WI38 (cell line): ENCODE measurements at regions not wholly inside any gene's neighbourhood (a gene's known extent, or its start where the extent isn't known, plus 50 kb on each side); places are given as distances from the start of the nearest gene placed in this dataset.
"Not testable (repeated sequence)": the region's sequence is repeated elsewhere in the genome, so short reads cannot be mapped to it uniquely, and the experiment has no call there.

Source experiments
- H3K4me3 ChIP-seq: 2 replicates; pipeline ENCODE4 v1.5.1; 2011; ENCODE audit warnings: low read depth, mild to moderate bottlenecking, control low read depth, low read length
- TF ChIP-seq, protein P1 (sequence below): IDR thresholded peaks from 2 replicates; pipeline ENCODE4 v1.5.1; 2012; ENCODE audit warnings: low read depth, mild to moderate bottlenecking, control low read depth, low read length

GRCh38 chr1:229164836-229165735 lies 105.8 kb upstream of the RAB4A start:
- H3K4me3 ChIP-seq: no peak overlapping the region
- TF ChIP-seq, protein P1, sequence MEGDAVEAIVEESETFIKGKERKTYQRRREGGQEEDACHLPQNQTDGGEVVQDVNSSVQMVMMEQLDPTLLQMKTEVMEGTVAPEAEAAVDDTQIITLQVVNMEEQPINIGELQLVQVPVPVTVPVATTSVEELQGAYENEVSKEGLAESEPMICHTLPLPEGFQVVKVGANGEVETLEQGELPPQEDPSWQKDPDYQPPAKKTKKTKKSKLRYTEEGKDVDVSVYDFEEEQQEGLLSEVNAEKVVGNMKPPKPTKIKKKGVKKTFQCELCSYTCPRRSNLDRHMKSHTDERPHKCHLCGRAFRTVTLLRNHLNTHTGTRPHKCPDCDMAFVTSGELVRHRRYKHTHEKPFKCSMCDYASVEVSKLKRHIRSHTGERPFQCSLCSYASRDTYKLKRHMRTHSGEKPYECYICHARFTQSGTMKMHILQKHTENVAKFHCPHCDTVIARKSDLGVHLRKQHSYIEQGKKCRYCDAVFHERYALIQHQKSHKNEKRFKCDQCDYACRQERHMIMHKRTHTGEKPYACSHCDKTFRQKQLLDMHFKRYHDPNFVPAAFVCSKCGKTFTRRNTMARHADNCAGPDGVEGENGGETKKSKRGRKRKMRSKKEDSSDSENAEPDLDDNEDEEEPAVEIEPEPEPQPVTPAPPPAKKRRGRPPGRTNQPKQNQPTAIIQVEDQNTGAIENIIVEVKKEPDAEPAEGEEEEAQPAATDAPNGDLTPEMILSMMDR: no peak

- TF ChIP-seq, protein P1: no peak
- no peak overlapping the region for H3K4me3 ChIP-seq
Observed at GRCh38 chr1:229167318-229167717, 103.6 kb upstream of the RAB4A start.

DNA sequence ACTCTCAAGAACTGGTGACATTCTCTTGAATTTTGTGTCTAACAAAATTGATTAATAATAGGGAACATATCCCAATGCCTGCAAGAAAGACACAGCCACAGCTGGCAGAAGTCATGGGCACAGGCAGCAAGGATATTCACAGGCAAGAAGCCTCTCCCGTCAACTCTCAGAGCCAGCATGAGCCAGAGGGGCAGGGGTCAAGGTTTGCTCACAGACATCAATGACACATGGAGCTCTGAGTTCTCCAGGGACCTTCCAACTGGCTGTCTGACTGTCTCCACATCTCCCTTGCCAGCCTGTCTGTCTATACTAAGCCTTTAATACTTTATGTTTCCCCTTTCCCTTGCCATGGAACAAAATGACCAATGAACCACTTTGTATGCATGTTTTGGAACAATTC lies 101.5 kb upstream of the RAB4A start:
- TF ChIP-seq, protein P1: no peak
- H3K4me3 ChIP-seq: no peak overlapping the region

GRCh38 chr1:229170274-229170673 lies 100.6 kb upstream of the RAB4A start:
- H3K4me3 ChIP-seq: no peak overlapping the region
- TF ChIP-seq, protein P1: no peak

DNA sequence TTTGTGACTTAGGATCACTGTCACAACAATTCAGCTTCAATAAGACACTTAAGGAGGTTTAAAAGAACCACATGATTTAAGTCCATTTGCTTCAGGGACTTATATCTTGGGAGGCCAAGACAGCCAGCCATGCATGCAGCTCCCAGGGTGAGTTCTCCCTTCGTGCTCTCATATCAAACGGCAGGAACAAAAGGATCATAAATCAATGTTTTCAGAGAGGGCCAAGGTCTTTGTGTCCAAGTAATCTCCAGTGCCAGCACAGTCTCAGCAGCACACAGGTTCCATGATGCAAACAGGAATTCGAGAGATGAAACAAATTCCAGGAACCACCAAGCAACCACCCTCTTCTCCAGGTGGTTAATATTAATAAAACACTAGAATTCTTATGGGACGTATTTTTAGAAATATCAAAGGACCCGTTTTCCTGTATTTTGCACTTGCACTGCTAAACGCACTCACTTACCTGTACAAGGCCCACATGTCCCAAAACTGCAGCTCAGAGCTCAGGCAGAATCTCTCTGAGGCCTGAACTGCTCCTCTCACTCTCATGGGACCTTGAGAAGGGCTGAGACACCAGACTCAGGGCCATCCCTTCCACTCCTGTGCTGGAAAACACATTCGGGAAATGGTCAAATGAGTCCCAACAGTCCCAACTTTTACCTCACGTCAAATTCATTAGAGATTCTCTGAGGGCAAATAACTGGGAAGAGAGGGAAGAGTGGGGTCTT lies 100.0 kb upstream of the RAB4A start:
- TF ChIP-seq, protein P1: no peak
- H3K4me3 ChIP-seq: no peak overlapping the region

- TF ChIP-seq, protein P1: no peak
Observed at GRCh38 chr1:229171934-229172333, 99.0 kb upstream of the RAB4A start.

DNA sequence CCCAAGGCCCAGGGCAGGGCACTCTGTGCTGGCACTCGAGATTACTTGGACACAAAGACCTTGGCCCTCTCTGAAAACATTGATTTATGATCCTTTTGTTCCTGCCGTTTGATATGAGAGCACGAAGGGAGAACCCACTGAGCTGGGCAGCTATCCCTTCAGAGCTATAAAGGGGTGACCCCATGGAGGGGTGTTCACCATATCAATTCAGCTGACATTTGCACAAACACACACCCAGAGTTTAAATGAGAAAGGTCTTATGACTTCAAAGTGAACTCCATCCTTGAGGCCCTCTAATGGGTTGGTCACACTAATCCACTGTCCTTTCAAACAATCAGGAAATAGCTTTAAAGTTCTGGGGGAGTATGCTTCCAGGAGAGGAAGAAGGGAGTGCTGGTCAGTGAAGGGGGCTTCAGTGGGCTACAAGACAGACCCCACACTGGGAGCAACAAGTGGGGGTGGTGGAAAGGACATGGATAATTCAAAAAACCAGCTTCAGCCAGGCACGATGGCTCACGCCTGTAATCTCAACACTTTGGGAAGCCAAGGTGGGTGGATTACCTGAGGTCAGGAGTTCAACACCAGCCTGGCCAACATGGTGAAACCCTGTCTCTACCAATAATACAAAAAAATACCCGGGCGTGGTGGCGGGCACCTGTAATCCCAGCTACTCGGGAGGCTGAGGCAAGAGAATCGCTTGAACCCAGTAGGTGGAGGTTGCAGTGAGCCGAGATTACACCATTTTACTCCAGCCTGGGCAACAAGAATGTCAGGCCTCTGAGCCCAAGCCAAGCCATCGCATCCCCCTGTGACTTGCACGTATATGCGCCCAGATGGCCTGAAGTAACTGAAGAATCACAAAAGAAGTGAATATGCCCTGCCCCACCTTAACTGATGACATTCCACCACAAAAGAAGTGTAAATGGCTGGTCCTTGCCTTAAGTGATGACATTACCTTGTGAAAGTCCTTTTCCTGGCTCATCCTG lies 97.1 kb upstream of the RAB4A start:
- not testable (repeated sequence) for H3K4me3 ChIP-seq

More at GRCh38 chr1:229171934-229172333, 99.0 kb upstream of the RAB4A start:
- H3K4me3 ChIP-seq: no peak overlapping the region

- H3K4me3 ChIP-seq: not testable (repeated sequence)
Observed at GRCh38 chr1:229175297-229175696, 95.6 kb upstream of the RAB4A start.

DNA sequence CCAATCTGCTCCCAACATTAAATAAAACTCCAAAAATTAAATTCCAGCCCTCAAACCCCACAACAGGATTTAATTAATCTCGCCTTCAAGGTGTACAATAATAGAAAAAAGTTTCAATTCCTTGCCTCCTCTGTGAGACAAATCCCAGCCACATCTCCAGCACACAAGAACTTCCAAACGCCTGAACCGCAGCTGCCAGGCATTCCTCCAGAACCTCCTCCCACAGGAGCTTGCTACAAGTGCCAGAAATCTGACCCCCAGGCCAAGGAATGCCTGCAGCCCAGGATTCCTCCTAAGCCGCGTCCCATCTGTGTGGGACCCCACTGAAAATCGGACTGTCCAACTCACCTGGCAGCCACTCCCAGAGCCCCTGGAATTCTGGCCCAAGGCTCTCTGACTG lies 94.5 kb upstream of the RAB4A start:
- not testable (repeated sequence) for H3K4me3 ChIP-seq
